HG02943 (cell line): ENCODE measurements at regions not wholly inside any gene's neighbourhood (a gene's known extent, or its start where the extent isn't known, plus 50 kb on each side); places are given as distances from the start of the nearest gene placed in this dataset.
"Not testable (repeated sequence)": the region's sequence is repeated elsewhere in the genome, so short reads cannot be mapped to it uniquely, and the experiment has no call there.

Experiments used
- ATAC-seq: cut with Tn5 transposase; IDR thresholded peaks from one replicate; pipeline ENCODE4 v1.9.1; 2021; ENCODE audit warnings: mild to moderate bottlenecking, low read depth, moderate library complexity; ENCODE audit not compliant: unreplicated experiment

GRCh38 chr4:100042235-100042634 lies 92.2 kb upstream of the H2AZ1 start:
- no peak for ATAC-seq

- no peak for ATAC-seq
Observed at GRCh38 chr4:100041646-100042045, 91.6 kb upstream of the H2AZ1 start.

- ATAC-seq = no peak
Observed at GRCh38 chr4:100034023-100034664, 84.1 kb upstream of the H2AZ1 start.

GRCh38 chr4:100026066-100026465 lies 76.0 kb upstream of the H2AZ1 start:
- no peak for ATAC-seq

GRCh38 chr4:100023800-100024199 lies 73.7 kb upstream of the H2AZ1 start:
- ATAC-seq = no peak

GRCh38 chr4:100022792-100023222 lies 72.7 kb upstream of the H2AZ1 start:
- ATAC-seq = no peak

- no peak for ATAC-seq
Observed at GRCh38 chr4:100019821-100020220, 69.7 kb upstream of the H2AZ1 start.

- no peak for ATAC-seq
Observed at GRCh38 chr4:100017637-100018310, 67.7 kb upstream of the H2AZ1 start.

- ATAC-seq = no peak
Observed at GRCh38 chr4:100016191-100016590, 66.1 kb upstream of the H2AZ1 start.

GRCh38 chr4:100014616-100015015 lies 64.5 kb upstream of the H2AZ1 start:
- ATAC-seq = no peak

- ATAC-seq = no peak
Observed at GRCh38 chr4:100009490-100009889, 59.4 kb upstream of the H2AZ1 start.

- no peak for ATAC-seq
Observed at GRCh38 chr4:100008048-100008447, 58.0 kb upstream of the H2AZ1 start.

GRCh38 chr4:100006161-100006560 lies 56.1 kb upstream of the H2AZ1 start:
- ATAC-seq = not testable (repeated sequence)
